HEK293T (cell line): ENCODE measurements at regions not wholly inside any gene's neighbourhood (a gene's known extent, or its start where the extent isn't known, plus 50 kb on each side); places are given as distances from the start of the nearest gene placed in this dataset.

Experiments used
- ARNT ChIP-seq: fragments of 450-650 bp; IDR thresholded peaks from 2 replicates; pipeline ENCODE4 v1.6.1; 2017; ENCODE audit warnings: mild to moderate bottlenecking
- CTBP1 ChIP-seq: fragments of 450-650 bp; IDR thresholded peaks from 2 replicates; pipeline ENCODE4 v1.6.1; 2016; ENCODE audit warnings: borderline replicate concordance
- ELF4 ChIP-seq: fragments of 450-650 bp; IDR thresholded peaks from 2 replicates; pipeline ENCODE4 v1.6.1; 2017; ENCODE audit warnings: antibody characterized with exemption
- FOXA1 ChIP-seq: fragments of 450-650 bp; IDR thresholded peaks from 2 replicates; pipeline ENCODE4 v1.6.1; 2016; ENCODE audit warnings: mild to moderate bottlenecking
- FOXK2 ChIP-seq: fragments of 450-650 bp; IDR thresholded peaks from 2 replicates; pipeline ENCODE4 v1.6.1; 2016; ENCODE audit warnings: mild to moderate bottlenecking
- FOXM1 ChIP-seq: fragments of 450-650 bp; IDR thresholded peaks from 2 replicates; pipeline ENCODE4 v1.6.1; 2017; ENCODE audit warnings: mild to moderate bottlenecking, borderline replicate concordance
- HDGF ChIP-seq: fragments of 450-650 bp; IDR thresholded peaks from 2 replicates; pipeline ENCODE4 v1.6.1; 2017; ENCODE audit warnings: antibody characterized with exemption, borderline replicate concordance
- LEF1 ChIP-seq: fragments of 450-650 bp; IDR thresholded peaks from 2 replicates; pipeline ENCODE4 v1.6.1; 2017; ENCODE audit warnings: mild to moderate bottlenecking, borderline replicate concordance
- NFRKB ChIP-seq: fragments of 450-650 bp; IDR thresholded peaks from 2 replicates; pipeline ENCODE4 v1.6.1; 2016; ENCODE audit warnings: mild to moderate bottlenecking, moderate library complexity
- SP1 ChIP-seq: fragments of 450-650 bp; IDR thresholded peaks from 2 replicates; pipeline ENCODE4 v1.6.1; 2017
- SUZ12 ChIP-seq: fragments of 450-650 bp; IDR thresholded peaks from 2 replicates; pipeline ENCODE4 v1.6.1; 2016; ENCODE audit warnings: mild to moderate bottlenecking
- ZNF384 ChIP-seq: fragments of 450-650 bp; IDR thresholded peaks from 2 replicates; pipeline ENCODE4 v1.6.1; 2016

DNA sequence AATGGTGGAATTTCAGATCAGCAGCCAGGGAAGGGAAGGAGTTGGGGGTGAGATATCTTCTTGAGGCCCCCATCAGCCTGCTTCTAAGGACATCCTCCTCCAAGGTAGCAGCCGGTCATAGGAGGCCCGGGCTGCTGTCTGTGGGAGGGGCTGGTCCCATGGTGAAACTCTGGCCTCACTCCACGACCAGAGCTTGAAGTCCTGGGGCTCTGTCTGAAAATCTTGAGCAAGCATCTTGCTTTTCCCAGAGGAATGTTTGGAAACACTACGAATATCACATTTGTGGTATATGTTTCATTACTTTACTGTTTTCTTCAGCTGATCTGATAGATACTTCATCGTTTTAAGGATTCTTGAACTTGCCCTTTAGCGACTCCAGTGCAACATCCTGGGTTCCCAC is 103.7 kb downstream of the CTAGE1 start:
- TF ChIP-seq CTBP1 (no peak), SP1 (no peak), NFRKB (no peak), ZNF384 (no peak), FOXA1 (no peak), SUZ12 (no peak), HDGF (no peak), ELF4 (no peak), FOXK2 (no peak), FOXM1 (no peak), ARNT (no peak), LEF1 (no peak)
